ENCODE measurements at regions not wholly inside any gene's neighbourhood (a gene's known extent, or its start where the extent isn't known, plus 50 kb on each side); places are given as distances from the start of the nearest gene placed in this dataset.
A peak's percentile ranks its signal among the peaks of the same experiment; 100 is the strongest.

- DNase-seq (ENCODE audit: low read depth): peak; percentile 91
These were observed 57.6 kb upstream of the ZNF519 start for GRCh38 chr18:14189858-14190257.

DNA sequence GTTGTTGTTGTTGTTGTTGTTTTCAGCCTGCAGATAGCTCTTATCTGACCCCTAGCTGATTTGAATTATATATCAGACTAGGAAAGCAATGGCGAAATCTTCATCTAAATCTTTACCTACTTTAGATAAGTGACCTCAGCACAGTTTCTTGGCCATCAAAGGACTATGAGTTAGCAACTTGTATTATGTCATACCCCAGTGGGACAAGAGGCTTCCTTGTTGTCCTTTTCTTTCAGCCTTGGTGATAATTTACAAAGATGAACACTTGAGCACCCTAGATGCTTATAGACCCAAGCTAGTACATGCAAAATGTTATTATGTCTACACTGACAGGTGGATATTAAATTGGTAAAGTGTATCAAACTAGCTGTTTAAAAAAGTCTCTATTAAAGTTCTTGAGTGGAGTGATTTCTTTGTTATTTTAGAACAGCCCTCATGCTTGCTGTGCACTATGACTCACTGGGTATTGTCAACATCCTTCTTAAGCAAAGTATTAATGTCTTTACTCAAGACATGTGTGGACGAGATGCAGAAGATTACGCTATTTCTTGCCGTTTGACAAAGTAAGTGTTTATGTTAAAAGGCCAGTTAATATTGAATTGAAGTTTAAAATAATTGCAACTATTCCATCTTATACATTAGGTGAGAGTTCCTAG lies 56.6 kb upstream of the ZNF519 start:
- DNase-seq (ENCODE audit: low read depth): peak; percentile 84
